ENCODE measurements at regions not wholly inside any gene's neighbourhood (a gene's known extent, or its start where the extent isn't known, plus 50 kb on each side); places are given as distances from the start of the nearest gene placed in this dataset.

GRCh38 chr2:52563151-52563550, 1204.5 kb upstream of the CHAC2 start:
- Histone ChIP-seq H3K4me1 (ENCODE audit: control insufficient read depth, insufficient read depth, low read length) (no peaks in the 10 kb centered on the region), H3K9me3 (replicated peaks; ENCODE audit: control insufficient read depth, low read depth, low read length) (peaks cover 3% of the 10 kb centered on the region), H3K36me3 (ENCODE audit: control insufficient read depth, insufficient read depth, low read length) (no peaks in the 10 kb centered on the region), H3K27ac (ENCODE audit: low read length) (no peak overlapping the region), H3K4me3 (ENCODE audit: low read length) (no peak overlapping the region), H3K27me3 (ENCODE audit: control insufficient read depth, insufficient read depth, low read length) (no peaks in the 10 kb centered on the region)
- no peak for DNase-seq
- whole genome bisulfite sequencing (ENCODE audit: insufficient coverage) = no CpG with 5 or more reads among the region's 3 CpGs

GRCh38 chr2:52558265-52558664, 1209.3 kb upstream of the CHAC2 start:
- Histone ChIP-seq H3K27ac (ENCODE audit: low read length) (no peak overlapping the region), H3K36me3 (ENCODE audit: control insufficient read depth, insufficient read depth, low read length) (no peaks in the 10 kb centered on the region), H3K27me3 (ENCODE audit: control insufficient read depth, insufficient read depth, low read length) (no peaks in the 10 kb centered on the region), H3K4me3 (ENCODE audit: low read length) (no peak overlapping the region), H3K4me1 (ENCODE audit: control insufficient read depth, insufficient read depth, low read length) (no peaks in the 10 kb centered on the region), H3K9me3 (replicated peaks; ENCODE audit: control insufficient read depth, low read depth, low read length) (no peaks in the 10 kb centered on the region)
- no CpG with 5 or more reads among the region's 3 CpGs for WGBS (ENCODE audit: insufficient coverage)
- DNase-seq = no peak

- WGBS (ENCODE audit: insufficient coverage) = 91% methylated on average over 6 of the region's 10 CpGs
Observed at GRCh38 chr2:52542297-52542696, 1225.3 kb upstream of the CHAC2 start.

GRCh38 chr2:52539026-52539970, 1228.3 kb upstream of the CHAC2 start:
- 20% methylated on average over 1 of the region's 6 CpGs for WGBS (ENCODE audit: insufficient coverage)
- DNase-seq = peak; percentile 64

More at GRCh38 chr2:52542297-52542696, 1225.3 kb upstream of the CHAC2 start:
- Histone ChIP-seq H3K4me1 (ENCODE audit: control insufficient read depth, insufficient read depth, low read length) (peaks cover 3% of the 10 kb centered on the region), H3K27me3 (ENCODE audit: control insufficient read depth, insufficient read depth, low read length) (no peaks in the 10 kb centered on the region), H3K9me3 (replicated peaks; ENCODE audit: control insufficient read depth, low read depth, low read length) (peaks cover 8% of the 10 kb centered on the region), H3K36me3 (ENCODE audit: control insufficient read depth, insufficient read depth, low read length) (no peaks in the 10 kb centered on the region), H3K4me3 (ENCODE audit: low read length) (no peak overlapping the region), H3K27ac (ENCODE audit: low read length) (no peak overlapping the region)
- no peak for DNase-seq

GRCh38 chr2:52537588-52537987, 1230.0 kb upstream of the CHAC2 start:
- no peaks in the 10 kb centered on the region for H3K27me3 ChIP-seq (ENCODE audit: control insufficient read depth, insufficient read depth, low read length)
- no peak overlapping the region for H3K4me3 ChIP-seq (ENCODE audit: low read length)
- WGBS (ENCODE audit: insufficient coverage) = no CpG with 5 or more reads among the region's 1 CpG
- DNase-seq = no peak
- H3K36me3 ChIP-seq (ENCODE audit: control insufficient read depth, insufficient read depth, low read length) = no peaks in the 10 kb centered on the region
- H3K9me3 ChIP-seq (replicated peaks; ENCODE audit: control insufficient read depth, low read depth, low read length) = no peaks in the 10 kb centered on the region
- H3K4me1 ChIP-seq (ENCODE audit: control insufficient read depth, insufficient read depth, low read length) = peaks cover 3% of the 10 kb centered on the region
- no peak overlapping the region for H3K27ac ChIP-seq (ENCODE audit: low read length)

More at GRCh38 chr2:52539026-52539970, 1228.3 kb upstream of the CHAC2 start:
- Histone ChIP-seq H3K36me3 (ENCODE audit: control insufficient read depth, insufficient read depth, low read length) (no peaks in the 10 kb centered on the region), H3K27ac (ENCODE audit: low read length) (peak overlapping the region; percentile 18), H3K27me3 (ENCODE audit: control insufficient read depth, insufficient read depth, low read length) (no peaks in the 10 kb centered on the region), H3K4me3 (ENCODE audit: low read length) (no peak overlapping the region), H3K4me1 (ENCODE audit: control insufficient read depth, insufficient read depth, low read length) (peaks cover 3% of the 10 kb centered on the region), H3K9me3 (replicated peaks; ENCODE audit: control insufficient read depth, low read depth, low read length) (no peaks in the 10 kb centered on the region)

- Histone ChIP-seq H3K4me1 (ENCODE audit: control insufficient read depth, insufficient read depth, low read length) (peaks cover 3% of the 10 kb centered on the region), H3K4me3 (ENCODE audit: low read length) (no peak overlapping the region), H3K27me3 (ENCODE audit: control insufficient read depth, insufficient read depth, low read length) (no peaks in the 10 kb centered on the region), H3K9me3 (replicated peaks; ENCODE audit: control insufficient read depth, low read depth, low read length) (no peaks in the 10 kb centered on the region), H3K36me3 (ENCODE audit: control insufficient read depth, insufficient read depth, low read length) (no peaks in the 10 kb centered on the region), H3K27ac (ENCODE audit: low read length) (no peak overlapping the region)
- DNase-seq = peak; percentile 10
- no CpG with 5 or more reads among the region's 3 CpGs for WGBS (ENCODE audit: insufficient coverage)
Observed at GRCh38 chr2:52536929-52537460, 1230.6 kb upstream of the CHAC2 start.

GRCh38 chr2:52532956-52533355, 1234.6 kb upstream of the CHAC2 start:
- no peaks in the 10 kb centered on the region for H3K36me3 ChIP-seq (ENCODE audit: control insufficient read depth, insufficient read depth, low read length)
- H3K27ac ChIP-seq (ENCODE audit: low read length) = peak overlapping the region; percentile 25
- no peaks in the 10 kb centered on the region for H3K9me3 ChIP-seq (replicated peaks; ENCODE audit: control insufficient read depth, low read depth, low read length)
- peak; percentile 33 for DNase-seq
- H3K4me3 ChIP-seq (ENCODE audit: low read length) = no peak overlapping the region
- H3K4me1 ChIP-seq (ENCODE audit: control insufficient read depth, insufficient read depth, low read length) = no peaks in the 10 kb centered on the region
- no peaks in the 10 kb centered on the region for H3K27me3 ChIP-seq (ENCODE audit: control insufficient read depth, insufficient read depth, low read length)
- WGBS (ENCODE audit: insufficient coverage) = no CpG with 5 or more reads among the region's 1 CpG

- no CpG with 5 or more reads among the region's 1 CpG for WGBS (ENCODE audit: insufficient coverage)
- Histone ChIP-seq H3K27me3 (ENCODE audit: control insufficient read depth, insufficient read depth, low read length) (no peaks in the 10 kb centered on the region), H3K27ac (ENCODE audit: low read length) (no peak overlapping the region), H3K4me3 (ENCODE audit: low read length) (no peak overlapping the region), H3K36me3 (ENCODE audit: control insufficient read depth, insufficient read depth, low read length) (no peaks in the 10 kb centered on the region), H3K9me3 (replicated peaks; ENCODE audit: control insufficient read depth, low read depth, low read length) (peaks cover 6% of the 10 kb centered on the region), H3K4me1 (ENCODE audit: control insufficient read depth, insufficient read depth, low read length) (no peaks in the 10 kb centered on the region)
- DNase-seq = no peak
Observed at GRCh38 chr2:52526735-52527134, 1240.9 kb upstream of the CHAC2 start.

GRCh38 chr2:52520644-52521043, 1247.0 kb upstream of the CHAC2 start:
- Histone ChIP-seq H3K27ac (ENCODE audit: low read length) (no peak overlapping the region), H3K9me3 (replicated peaks; ENCODE audit: control insufficient read depth, low read depth, low read length) (peaks cover 6% of the 10 kb centered on the region), H3K27me3 (ENCODE audit: control insufficient read depth, insufficient read depth, low read length) (no peaks in the 10 kb centered on the region), H3K36me3 (ENCODE audit: control insufficient read depth, insufficient read depth, low read length) (no peaks in the 10 kb centered on the region), H3K4me3 (ENCODE audit: low read length) (no peak overlapping the region), H3K4me1 (ENCODE audit: control insufficient read depth, insufficient read depth, low read length) (no peaks in the 10 kb centered on the region)
- WGBS (ENCODE audit: insufficient coverage) = no CpG with 5 or more reads among the region's 1 CpG
- no peak for DNase-seq

- Histone ChIP-seq H3K4me3 (ENCODE audit: low read length) (no peak overlapping the region), H3K27ac (ENCODE audit: low read length) (no peak overlapping the region), H3K36me3 (ENCODE audit: control insufficient read depth, insufficient read depth, low read length) (no peaks in the 10 kb centered on the region), H3K4me1 (ENCODE audit: control insufficient read depth, insufficient read depth, low read length) (no peaks in the 10 kb centered on the region), H3K9me3 (replicated peaks; ENCODE audit: control insufficient read depth, low read depth, low read length) (no peaks in the 10 kb centered on the region), H3K27me3 (ENCODE audit: control insufficient read depth, insufficient read depth, low read length) (no peaks in the 10 kb centered on the region)
- DNase-seq = no peak
Observed at GRCh38 chr2:52518678-52519077, 1248.9 kb upstream of the CHAC2 start.

All from muscle of leg (tissue), 3 donors.